ENCODE measurements at regions not wholly inside any gene's neighbourhood (a gene's known extent, or its start where the extent isn't known, plus 50 kb on each side); places are given as distances from the start of the nearest gene placed in this dataset.

DNA sequence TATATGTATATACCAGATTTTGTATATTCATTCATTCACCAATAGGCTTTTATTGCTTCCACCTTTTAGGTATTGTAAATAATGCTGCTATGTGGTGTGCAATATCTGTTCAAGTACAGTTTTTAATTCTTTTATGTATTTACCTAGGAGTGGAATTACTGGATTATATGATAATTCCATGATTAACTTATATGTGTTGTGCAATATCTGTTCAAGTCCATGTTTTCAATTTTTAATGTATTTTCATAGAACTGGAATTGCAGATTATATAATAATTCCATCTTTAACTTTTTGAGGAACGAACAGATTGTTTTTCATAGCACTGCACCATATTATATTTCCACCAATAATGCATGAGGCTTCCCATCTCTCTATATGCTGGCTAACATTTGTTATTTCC, 50.6 kb upstream of the L3MBTL4 start:
- no peak for DNase-seq (ENCODE audit: low spot score)

DNA sequence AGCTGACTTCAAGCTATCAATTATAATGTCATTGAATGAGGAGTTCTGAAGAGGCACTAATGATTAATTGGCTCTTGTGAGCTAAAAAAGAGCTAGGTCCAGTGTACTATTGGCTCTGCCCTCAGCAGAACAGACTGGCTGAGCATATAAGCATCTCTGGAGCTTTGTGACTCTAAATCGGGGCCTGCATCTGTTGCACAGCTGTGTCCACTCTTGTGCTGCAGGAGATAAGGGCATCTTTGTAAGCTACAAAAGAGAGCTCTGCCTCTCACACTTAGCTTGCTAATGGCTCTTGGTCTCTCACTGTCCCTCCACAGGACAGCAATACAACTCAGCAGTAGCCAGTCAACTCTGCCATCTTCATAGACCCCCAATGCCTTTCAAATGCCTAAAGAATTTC, 61.5 kb upstream of the L3MBTL4 start:
- no peak for DNase-seq (ENCODE audit: low spot score)

DNA sequence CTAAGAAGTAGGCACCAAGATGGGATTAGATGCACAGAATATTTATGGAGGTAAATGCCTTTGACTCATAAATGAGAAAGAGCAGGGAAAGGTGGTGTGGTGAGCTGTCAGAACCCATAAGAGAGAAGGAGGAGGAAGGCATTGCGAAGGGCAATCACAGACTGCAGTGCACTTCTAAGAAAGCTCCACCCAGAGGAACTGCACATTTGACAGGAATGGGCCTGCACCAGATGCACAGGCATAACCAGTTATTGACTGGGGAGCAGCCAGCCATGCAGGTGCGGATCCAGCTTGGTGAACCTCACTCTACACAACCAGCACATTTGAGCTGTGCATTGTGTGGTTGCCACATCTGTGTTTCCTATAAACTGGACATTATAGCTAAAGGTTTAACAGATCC, 62.2 kb upstream of the L3MBTL4 start:
- no peak for DNase-seq (ENCODE audit: low spot score)

DNA sequence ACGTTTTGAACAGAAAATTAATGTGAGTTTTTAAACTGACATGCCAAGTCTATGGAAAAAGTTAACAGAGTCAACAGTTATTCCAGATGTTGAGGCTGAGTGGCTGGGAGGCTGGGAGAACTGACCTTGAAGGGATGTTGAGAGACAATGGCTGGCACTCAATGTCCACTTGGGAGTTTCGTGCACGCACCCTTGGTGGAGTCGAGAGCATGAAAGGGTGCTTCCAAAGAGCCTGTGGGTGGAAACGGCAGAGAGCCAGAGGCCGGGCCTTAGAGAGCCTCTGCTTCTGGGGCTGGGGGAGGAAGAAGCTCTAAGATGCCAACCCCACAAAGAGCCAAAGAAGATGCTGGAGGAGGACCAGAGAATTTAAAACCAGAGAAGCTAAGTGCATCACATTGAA, 63.4 kb upstream of the L3MBTL4 start:
- no peak for DNase-seq (ENCODE audit: low spot score)

DNA sequence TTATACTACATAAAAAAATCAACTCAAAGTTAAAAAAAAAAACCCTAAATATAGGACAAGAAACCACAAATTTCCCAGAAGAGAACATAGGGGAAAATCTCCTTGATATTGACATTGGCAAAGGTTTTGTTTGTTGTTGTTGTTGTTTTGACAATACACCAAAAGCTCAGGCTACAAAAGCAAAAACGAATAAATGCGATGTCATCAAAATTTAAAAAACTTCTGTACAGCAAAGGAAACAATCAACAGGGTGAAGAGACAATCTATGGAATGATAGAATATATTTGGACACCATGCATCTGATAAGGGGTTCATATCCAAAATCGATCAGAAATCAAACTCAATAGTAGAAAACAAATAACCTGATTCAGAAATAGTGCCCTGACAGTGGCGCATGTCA, 65.0 kb upstream of the L3MBTL4 start:
- DNase-seq (ENCODE audit: low spot score) = no peak

DNA sequence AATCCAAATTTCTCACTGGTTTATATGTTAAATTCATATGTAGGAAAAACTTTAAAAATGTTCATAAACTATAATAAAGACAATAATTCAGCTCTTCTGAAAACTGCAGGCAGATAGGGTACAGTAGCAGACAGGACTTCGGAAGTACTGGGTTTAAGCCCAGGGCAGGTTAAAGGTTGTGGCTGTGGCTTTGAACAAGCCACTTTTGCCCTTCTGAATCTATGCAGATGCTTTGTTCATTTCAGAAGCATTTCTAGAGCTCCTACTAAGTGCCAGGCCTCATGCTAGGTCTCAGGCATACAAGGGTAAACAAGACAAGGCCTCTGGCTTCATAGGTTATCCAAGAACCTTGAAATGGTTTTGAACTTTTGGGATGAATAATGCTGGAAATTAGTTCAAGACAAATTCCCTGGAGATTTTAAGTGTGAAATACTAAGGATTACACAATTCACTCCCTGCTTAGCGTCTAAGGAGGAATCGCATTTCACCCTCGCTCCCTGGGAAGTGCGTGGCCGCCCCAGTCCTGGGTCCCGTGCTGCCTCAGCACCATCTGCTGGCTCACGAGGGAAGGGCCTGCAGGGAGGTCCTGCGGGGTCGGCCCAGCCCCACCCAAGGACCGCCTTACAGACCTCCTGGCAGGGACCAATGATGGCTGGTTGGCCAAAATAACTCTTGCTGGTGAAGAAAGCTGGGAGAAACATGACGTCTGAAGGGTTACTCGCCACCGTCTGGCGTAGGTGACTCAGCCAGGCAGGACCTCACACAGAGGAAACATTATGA, 67.7 kb upstream of the L3MBTL4 start:
- peak; percentile 70 for DNase-seq (ENCODE audit: low spot score)

DNA sequence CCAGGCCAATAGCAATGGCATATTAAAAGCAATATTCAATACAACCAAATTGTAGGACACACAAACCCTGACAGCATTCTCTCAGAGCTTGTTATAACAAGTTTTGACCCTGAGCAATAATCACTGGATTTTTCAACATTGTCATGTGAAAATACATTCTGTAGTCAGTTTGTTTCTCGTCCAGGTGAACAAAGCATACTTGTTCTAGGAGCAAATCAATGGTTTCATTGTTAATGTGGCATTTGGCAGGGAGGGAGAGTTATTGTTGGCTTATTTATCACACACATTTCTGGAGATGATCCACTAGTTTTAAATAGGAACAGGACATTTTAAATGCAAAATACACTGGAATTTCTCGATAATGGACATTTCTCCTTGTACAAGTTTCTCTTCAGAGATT, 69.9 kb upstream of the L3MBTL4 start:
- DNase-seq (ENCODE audit: low spot score) = no peak

DNA sequence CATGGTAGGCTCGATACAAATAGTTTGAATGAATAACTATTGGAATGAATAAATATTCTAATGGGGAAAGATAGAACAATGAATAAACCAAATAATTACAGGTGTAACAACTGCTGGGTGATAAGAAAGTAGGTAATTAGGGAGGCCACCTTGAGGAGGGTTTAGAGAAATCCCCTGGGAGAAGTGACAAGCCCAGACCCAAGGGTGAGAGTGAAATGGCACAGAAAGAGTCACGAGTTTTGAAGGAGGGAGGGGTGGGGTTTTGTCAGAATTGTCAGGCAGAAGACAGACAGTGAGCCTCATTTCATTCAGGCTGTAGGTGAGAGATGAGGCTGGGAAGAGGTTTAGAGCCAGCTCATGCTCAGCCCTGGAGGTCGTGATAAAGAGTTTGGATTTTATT, 71.6 kb upstream of the L3MBTL4 start:
- no peak for DNase-seq (ENCODE audit: low spot score)

DNA sequence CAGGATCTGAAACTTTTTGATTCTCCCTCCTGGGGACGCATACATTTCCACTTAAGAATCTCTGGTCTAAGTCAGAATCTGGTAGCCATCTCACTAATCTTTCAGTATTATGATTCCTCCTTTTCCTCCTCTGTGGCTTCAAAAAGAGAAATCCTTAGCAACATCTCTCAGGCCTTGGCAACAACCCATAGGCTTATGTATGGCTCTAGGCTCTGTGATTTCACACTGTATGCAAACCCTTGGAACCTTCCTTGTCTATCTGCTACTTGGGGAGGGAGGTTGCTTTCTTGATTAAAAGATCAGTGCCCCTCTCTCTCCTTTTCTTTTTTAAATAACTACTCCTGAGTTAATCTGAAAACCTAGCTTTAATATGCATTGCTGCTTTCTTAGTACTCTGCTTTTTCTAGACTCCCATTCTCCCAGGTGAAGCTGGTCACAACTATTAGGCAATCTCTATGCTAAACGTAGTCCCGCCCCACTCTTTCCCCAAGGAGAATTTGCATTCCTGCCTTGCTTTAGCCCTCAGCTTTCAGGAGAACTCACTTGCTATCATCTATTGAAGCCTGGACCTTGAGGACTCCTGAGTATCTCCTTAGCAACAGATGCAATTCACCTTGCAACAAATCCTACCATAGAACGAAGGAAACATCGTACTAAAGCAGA, 72.2 kb upstream of the L3MBTL4 start:
- DNase-seq (ENCODE audit: low spot score) = no peak

DNA sequence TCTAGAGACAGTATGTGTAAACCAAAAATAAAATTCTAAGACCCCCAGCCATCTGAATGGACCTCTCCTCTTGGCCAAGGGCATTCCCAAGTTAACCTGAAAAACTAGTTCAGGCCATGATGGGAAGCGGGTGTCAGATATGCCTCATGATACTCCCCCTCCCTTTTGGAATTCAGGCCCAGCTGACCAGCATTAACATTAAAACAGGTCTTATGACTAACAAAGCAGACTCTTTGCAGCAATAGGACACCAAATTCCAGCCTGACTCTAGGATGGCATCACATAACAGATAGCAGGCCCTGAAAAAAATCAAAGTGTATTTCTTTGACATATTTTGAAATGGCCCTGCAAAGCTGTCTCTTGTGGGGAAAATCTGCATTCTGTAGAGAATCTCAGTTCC, 73.3 kb upstream of the L3MBTL4 start:
- DNase-seq (ENCODE audit: low spot score) = no peak

DNA sequence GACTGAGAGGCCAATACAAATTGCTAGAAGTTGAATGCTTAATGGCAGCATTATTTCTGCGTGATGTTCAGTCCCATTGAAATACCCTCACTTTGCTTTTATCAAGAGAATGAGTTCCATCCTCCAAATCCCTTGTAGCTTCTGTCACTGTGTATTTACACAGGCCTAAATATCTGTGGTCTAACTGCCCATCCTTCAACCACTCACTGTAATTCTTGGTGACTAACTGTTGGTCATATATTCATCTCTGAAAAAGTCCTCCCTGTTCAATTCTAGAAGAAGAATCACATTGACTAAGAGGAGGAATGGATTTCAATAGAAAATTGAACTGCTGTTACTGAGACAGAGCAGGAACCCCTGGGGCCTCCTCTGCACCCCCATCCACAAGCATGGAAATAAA, 74.2 kb upstream of the L3MBTL4 start:
- DNase-seq (ENCODE audit: low spot score) = peak; percentile 30

DNA sequence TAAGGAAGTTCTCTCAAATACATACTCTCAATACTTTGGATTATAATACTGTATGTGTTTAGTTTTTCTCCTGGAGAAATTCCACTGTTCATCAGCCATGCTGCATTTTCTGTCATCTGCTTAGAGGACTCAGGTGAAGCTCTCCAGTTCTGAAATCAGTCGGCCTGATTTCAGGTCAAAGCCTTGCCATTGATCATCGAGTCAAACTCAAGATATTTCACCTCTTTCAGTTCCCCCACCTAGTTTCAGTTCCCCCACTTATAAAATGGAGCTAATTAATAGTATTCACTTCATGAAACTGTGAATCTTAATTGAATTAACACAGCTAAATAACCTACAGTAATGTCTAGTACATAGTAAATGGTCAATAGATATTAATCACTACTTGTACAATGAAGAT, 75.3 kb upstream of the L3MBTL4 start:
- no peak for DNase-seq (ENCODE audit: low spot score)

DNA sequence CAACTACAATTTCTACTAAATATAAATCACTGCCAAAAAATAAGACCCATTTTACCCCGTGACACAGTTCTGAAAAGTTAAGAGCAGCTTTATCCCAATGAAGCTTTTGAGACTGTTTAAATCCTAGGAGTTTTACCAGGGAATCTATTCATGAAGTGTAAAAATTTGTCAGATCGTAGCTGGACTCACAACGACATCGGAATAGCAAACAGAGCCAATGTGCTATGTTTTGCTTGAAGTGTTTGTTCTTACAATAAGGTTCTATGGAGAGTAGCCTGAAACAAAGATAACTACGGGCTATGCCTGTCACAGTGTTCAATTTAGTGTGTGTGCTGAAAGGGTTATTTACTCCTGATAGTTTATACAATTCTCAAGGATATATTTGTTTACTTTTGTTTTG, 78.5 kb upstream of the L3MBTL4 start:
- no peak for DNase-seq (ENCODE audit: low spot score)

DNA sequence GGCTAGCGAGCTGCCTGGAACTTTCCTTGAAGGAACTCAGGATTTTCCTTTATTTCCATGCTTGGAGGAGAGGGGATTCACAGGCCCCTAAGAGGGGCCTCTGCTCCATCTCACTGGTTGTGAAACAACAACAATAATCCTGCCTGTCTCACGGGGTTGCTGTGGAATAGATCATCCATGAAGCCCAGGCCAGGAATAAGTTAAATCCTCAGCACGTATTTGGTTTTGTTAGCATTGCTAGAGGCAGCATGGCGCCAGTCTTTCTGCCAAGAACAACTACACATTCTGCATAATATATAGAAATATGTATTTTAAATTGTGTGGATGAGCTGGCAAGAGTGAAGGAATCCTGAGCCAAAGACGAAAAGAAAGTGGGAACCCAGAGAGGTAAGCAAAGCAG, 80.8 kb upstream of the L3MBTL4 start:
- no peak for DNase-seq (ENCODE audit: low spot score)

DNA sequence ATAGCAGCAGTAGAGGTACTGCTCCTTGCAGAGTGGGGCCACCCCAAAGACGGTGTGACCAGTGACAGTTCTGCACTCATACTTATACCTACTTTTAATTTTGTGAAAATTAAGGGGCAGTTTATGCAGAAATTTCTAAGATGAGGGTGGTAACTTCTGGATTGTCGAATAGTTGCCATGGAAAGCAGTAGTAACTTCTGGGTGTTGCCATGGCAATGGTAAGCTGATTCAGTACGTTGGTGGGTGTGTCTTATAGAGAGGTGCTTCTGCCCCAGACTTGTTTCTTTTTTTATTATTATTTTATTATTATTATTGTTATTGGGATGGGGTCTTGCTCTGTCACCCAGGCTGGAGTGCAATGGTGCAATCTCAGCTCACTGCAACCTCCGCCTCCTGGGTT, 82.8 kb upstream of the L3MBTL4 start:
- DNase-seq (ENCODE audit: low spot score) = no peak

DNA sequence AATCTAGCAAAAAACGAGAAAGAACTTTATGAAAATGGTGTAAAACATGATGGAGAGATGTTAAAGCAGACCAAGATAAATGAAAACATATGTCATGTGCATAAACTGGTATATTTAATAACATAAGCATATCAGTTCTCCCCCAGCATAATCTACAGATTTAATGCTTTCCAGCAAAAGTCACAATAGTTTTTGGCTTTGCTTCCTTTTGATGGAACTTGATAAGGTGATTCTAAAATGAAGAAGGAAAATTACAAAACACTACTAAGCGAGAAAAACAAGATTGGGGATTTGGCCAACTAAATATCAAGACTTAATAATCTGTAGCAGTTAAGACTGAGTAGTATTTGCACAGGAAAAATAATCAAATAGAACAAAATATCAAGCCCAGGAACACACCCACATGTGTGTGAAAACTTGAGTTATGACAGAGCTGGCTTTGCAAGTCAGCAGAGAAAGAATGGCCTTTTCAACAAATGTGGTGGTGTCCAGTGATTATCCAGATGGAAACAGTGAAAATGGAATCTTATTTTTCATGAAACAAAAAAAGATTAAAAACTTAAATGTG, 83.7 kb upstream of the L3MBTL4 start:
- DNase-seq (ENCODE audit: low spot score) = no peak

DNA sequence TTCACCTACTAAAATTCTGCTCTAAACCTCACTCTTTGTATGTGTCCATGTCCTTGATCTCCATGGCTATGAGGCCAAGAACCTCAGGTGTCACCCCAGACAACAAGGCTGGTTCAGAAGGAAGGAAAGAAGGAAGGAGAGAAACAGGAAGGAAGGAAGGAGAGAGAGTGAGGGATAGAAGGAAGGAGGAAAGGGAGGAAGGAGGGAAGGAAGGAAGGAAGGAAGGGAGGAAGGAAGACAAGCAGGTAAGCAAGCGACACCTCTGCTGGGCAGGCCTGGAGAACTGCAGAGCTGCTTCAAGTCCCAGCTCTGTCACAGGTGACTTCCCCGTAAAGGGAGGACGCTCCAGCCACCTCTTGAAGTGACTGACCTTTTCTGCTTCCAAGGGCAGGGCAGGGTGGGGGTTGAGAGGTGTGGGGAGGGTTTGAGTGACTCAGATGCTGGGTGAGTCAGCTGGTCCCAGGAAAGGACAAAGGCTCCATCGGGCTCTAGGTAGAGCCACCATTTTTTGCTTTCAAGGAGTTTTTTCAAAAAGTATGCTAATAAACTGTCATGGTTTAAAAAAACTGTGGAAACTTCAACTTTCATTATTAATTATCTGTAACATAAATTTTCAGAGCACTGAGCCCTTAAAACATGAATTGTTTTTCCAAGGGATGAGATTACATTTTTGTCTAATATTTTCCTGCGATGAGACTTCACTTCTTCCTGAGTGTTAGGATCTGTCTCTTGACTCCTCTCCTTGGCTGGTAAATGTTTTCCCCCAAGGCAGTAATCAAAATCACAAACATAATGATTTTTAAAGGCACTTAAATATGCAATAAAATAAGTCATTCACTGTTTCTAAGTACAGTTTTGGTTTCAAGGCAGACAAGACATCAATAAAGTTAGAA, 90.1 kb upstream of the L3MBTL4 start:
- peak; percentile 19 for DNase-seq (ENCODE audit: low spot score)

DNA sequence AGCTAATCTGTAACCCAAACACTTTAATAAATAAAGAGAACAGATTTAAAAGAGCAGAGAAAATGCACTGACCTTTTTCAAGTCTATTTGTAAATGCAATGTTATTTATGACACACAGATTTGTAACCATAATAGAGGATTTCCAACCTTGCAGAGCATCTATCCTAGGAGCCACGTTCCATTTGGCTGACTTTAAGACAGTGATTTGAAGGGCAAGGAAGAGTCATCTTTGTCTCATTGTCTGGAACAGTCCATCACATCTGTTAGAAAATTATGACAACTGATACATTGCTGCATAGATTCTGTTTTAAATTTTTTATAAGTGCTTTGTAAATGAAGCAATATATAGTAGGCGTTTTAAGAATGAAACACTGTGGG, 90.8 kb upstream of the L3MBTL4 start:
- DNase-seq (ENCODE audit: low spot score) = peak; percentile 3

DNA sequence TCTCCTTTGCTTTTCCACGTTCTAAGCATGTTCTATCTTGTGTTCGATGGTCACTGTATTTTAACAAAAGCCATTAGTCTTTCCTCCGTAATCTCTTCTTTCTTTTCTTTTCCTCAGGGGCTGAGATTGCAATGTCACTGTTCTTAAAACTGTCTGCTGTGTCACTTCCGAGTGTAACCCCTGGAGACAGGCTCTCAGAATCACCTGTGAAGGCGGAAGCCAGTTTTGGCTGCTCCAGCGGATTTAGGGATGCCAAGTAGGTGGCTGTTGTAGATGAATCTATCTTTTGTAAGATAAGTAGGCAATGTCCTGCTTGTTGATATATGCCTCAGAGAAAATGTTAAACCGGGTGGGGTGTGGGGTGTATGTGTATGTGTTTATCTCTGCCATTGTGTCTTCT, 94.7 kb upstream of the L3MBTL4 start:
- DNase-seq (ENCODE audit: low spot score) = no peak

DNA sequence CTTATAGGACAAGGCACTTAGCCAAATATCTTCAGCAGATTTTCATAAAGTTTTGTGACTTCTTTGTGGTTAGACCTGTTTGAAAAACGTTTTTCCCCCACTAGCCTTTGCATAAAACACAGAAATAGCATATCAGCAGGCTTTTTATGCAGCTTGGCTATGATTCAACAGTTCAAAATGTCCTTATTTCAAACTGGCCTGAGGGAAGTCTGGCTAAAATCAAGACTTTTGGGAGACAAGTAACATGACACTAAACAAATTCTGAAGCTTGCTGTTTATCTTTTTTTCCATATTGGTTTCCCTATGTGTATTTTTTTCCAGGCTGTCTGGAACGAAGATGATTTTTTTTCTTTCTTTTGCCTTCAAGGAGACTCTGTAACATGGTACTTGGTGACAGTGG, 95.1 kb upstream of the L3MBTL4 start:
- DNase-seq (ENCODE audit: low spot score) = no peak

DNA sequence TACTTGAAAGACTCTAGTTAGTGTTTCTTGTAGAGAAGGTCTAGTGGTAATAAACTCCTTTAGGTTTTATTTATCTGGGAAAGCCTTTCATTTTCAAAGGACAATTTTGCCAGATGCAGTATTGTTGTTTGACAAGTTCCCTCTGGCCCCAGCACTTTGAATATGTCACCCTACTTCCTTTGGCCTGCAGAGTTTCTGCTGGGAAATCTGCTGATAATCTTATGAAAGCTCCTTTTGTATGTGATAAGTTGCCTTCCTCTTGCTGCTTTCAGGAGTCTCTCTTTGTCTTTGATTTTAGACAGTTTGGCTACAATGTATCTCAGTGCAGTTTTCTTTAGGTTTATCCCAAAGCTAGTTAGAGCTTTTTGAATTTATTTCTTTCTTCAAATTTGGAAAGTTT, 106.2 kb upstream of the L3MBTL4 start:
- DNase-seq (ENCODE audit: low spot score) = no peak

DNA sequence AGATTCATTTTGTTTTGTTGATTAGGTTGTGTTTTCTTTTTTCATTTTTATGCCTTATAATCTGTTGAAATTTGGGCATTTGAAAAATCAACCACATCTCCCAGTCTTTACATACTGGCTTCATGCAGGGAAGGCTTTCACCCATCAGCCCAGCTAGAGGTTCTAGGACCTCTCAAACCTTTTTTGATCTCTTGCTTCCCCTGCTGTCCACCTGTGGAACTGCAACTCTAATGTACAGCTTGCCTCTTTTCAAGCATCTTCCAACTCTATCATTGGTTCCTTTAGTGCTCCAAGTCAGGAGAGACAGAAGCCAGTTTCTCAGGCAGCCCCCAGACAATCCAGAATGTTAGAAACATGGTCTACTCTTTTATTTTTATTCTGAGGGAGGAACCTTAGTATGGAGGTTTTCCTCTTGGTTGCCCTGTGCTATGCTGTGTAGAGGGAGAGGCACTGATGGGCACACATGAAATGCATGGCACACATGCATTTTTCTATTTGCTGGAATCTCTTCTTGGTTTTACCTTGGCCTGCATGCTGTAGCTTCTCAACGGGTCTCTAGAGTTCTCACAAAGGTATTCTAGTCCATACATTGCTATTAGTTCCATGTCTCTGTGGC, 107.2 kb upstream of the L3MBTL4 start:
- DNase-seq (ENCODE audit: low spot score) = peak; percentile 62
